Activated T-helper 17 cell treated with anti-CD3 and anti-CD28 coated beads, Interleukin-2, amount 50 U/mL, for 72 hours (primary cell): ENCODE measurements at regions not wholly inside any gene's neighbourhood (a gene's known extent, or its start where the extent isn't known, plus 50 kb on each side); places are given as distances from the start of the nearest gene placed in this dataset.
"Not testable (repeated sequence)": the region's sequence is repeated elsewhere in the genome, so short reads cannot be mapped to it uniquely, and the experiment has no call there.

Experiments
- ATAC-seq: fragments of 150-1000 bp; cut with Tn5 transposase; replicated peaks from 2 replicates; pipeline ENCODE4 v1.10.0; 2021; ENCODE audit warnings: mild to moderate bottlenecking, moderate library complexity
- H3K27ac Mint-ChIP-seq: one replicate; pipeline ENCODE4 v1.8.0; 2022; ENCODE audit warnings: mixed read lengths
- H3K27me3 Mint-ChIP-seq: one replicate; pipeline ENCODE4 v1.8.0; 2022; ENCODE audit warnings: mixed read lengths
- H3K36me3 Mint-ChIP-seq: one replicate; pipeline ENCODE4 v1.8.0; 2022; ENCODE audit warnings: low read depth, mild to moderate bottlenecking, mixed read lengths
- H3K4me1 Mint-ChIP-seq: one replicate; pipeline ENCODE4 v1.8.0; 2022; ENCODE audit warnings: mixed read lengths
- H3K4me3 Mint-ChIP-seq: one replicate; pipeline ENCODE4 v1.8.0; 2022; ENCODE audit warnings: mild to moderate bottlenecking, mixed read lengths
- H3K9me3 Mint-ChIP-seq: one replicate; pipeline ENCODE4 v1.8.0; 2022; ENCODE audit warnings: mixed read lengths

- H3K4me3 Mint-ChIP-seq, H3K27ac Mint-ChIP-seq, ATAC-seq, H3K4me1 Mint-ChIP-seq, H3K36me3 Mint-ChIP-seq, H3K27me3 Mint-ChIP-seq: not testable (repeated sequence)
- peaks cover 11% of the 10 kb centered on the region for H3K9me3 Mint-ChIP-seq
Observed at GRCh38 chr5:85654144-85654543, 963.6 kb upstream of the COX7C start.

- no peaks in the 10 kb centered on the region for H3K36me3 Mint-ChIP-seq
- no peaks in the 10 kb centered on the region for H3K4me1 Mint-ChIP-seq
- no peaks in the 10 kb centered on the region for H3K27me3 Mint-ChIP-seq
Observed at GRCh38 chr5:85656050-85656449, 961.7 kb upstream of the COX7C start.

GRCh38 chr5:85657328-85657727, 960.4 kb upstream of the COX7C start:
- not testable (repeated sequence) for H3K27me3 Mint-ChIP-seq, H3K36me3 Mint-ChIP-seq, H3K27ac Mint-ChIP-seq, H3K4me1 Mint-ChIP-seq, ATAC-seq, H3K4me3 Mint-ChIP-seq
- peaks cover 11% of the 10 kb centered on the region for H3K9me3 Mint-ChIP-seq

More at GRCh38 chr5:85656050-85656449, 961.7 kb upstream of the COX7C start:
- ATAC-seq = no peak
- H3K27ac Mint-ChIP-seq = no peak overlapping the region
- no peak overlapping the region for H3K4me3 Mint-ChIP-seq
- H3K9me3 Mint-ChIP-seq = peaks cover 11% of the 10 kb centered on the region

GRCh38 chr5:85662969-85663707, 954.6 kb upstream of the COX7C start:
- H3K4me1 Mint-ChIP-seq, H3K36me3 Mint-ChIP-seq, H3K27me3 Mint-ChIP-seq, H3K4me3 Mint-ChIP-seq, ATAC-seq, H3K27ac Mint-ChIP-seq: not testable (repeated sequence)
- H3K9me3 Mint-ChIP-seq = peaks cover 11% of the 10 kb centered on the region

- Mint-ChIP-seq H3K4me3 (no peak overlapping the region), H3K27me3 (no peaks in the 10 kb centered on the region)
- no peak for ATAC-seq
Observed at GRCh38 chr5:85663708-85664031, 954.1 kb upstream of the COX7C start.

GRCh38 chr5:85670417-85670816, 947.3 kb upstream of the COX7C start:
- ATAC-seq = no peak
- Mint-ChIP-seq H3K36me3 (no peaks in the 10 kb centered on the region), H3K27me3 (no peaks in the 10 kb centered on the region), H3K4me1 (no peaks in the 10 kb centered on the region), H3K27ac (no peak overlapping the region), H3K9me3 (peaks cover 15% of the 10 kb centered on the region), H3K4me3 (no peak overlapping the region)

More at GRCh38 chr5:85663708-85664031, 954.1 kb upstream of the COX7C start:
- no peak overlapping the region for H3K27ac Mint-ChIP-seq
- no peaks in the 10 kb centered on the region for H3K4me1 Mint-ChIP-seq
- peaks cover 11% of the 10 kb centered on the region for H3K9me3 Mint-ChIP-seq
- H3K36me3 Mint-ChIP-seq = no peaks in the 10 kb centered on the region

- Mint-ChIP-seq H3K4me1 (no peaks in the 10 kb centered on the region), H3K27me3 (no peaks in the 10 kb centered on the region), H3K36me3 (no peaks in the 10 kb centered on the region), H3K4me3 (no peak overlapping the region), H3K27ac (no peak overlapping the region), H3K9me3 (peaks cover 13% of the 10 kb centered on the region)
- ATAC-seq = no peak
Observed at GRCh38 chr5:85671223-85671970, 946.3 kb upstream of the COX7C start.

GRCh38 chr5:85681871-85682270, 935.9 kb upstream of the COX7C start:
- no peak overlapping the region for H3K27ac Mint-ChIP-seq
- H3K27me3 Mint-ChIP-seq = no peaks in the 10 kb centered on the region
- no peak overlapping the region for H3K4me3 Mint-ChIP-seq
- no peaks in the 10 kb centered on the region for H3K9me3 Mint-ChIP-seq
- no peak for ATAC-seq
- H3K36me3 Mint-ChIP-seq = no peaks in the 10 kb centered on the region
- no peaks in the 10 kb centered on the region for H3K4me1 Mint-ChIP-seq

GRCh38 chr5:85684351-85684750, 933.4 kb upstream of the COX7C start:
- no peak overlapping the region for H3K27ac Mint-ChIP-seq
- H3K9me3 Mint-ChIP-seq = no peaks in the 10 kb centered on the region
- ATAC-seq = no peak
- no peaks in the 10 kb centered on the region for H3K27me3 Mint-ChIP-seq
- H3K36me3 Mint-ChIP-seq = no peaks in the 10 kb centered on the region
- H3K4me1 Mint-ChIP-seq = no peaks in the 10 kb centered on the region
- H3K4me3 Mint-ChIP-seq = no peak overlapping the region

GRCh38 chr5:85703296-85703695, 914.4 kb upstream of the COX7C start:
- no peaks in the 10 kb centered on the region for H3K27me3 Mint-ChIP-seq
- no peak overlapping the region for H3K4me3 Mint-ChIP-seq
- H3K9me3 Mint-ChIP-seq = no peaks in the 10 kb centered on the region
- no peak for ATAC-seq
- H3K27ac Mint-ChIP-seq = no peak overlapping the region
- H3K36me3 Mint-ChIP-seq = no peaks in the 10 kb centered on the region
- no peaks in the 10 kb centered on the region for H3K4me1 Mint-ChIP-seq

- Mint-ChIP-seq H3K36me3 (no peaks in the 10 kb centered on the region), H3K4me1 (no peaks in the 10 kb centered on the region), H3K27ac (no peak overlapping the region), H3K27me3 (no peaks in the 10 kb centered on the region), H3K4me3 (no peak overlapping the region), H3K9me3 (no peaks in the 10 kb centered on the region)
- no peak for ATAC-seq
Observed at GRCh38 chr5:85709728-85710127, 908.0 kb upstream of the COX7C start.

GRCh38 chr5:85716344-85717202, 901.2 kb upstream of the COX7C start:
- no peaks in the 10 kb centered on the region for H3K36me3 Mint-ChIP-seq
- H3K27ac Mint-ChIP-seq = no peak overlapping the region
- ATAC-seq = no peak
- H3K4me3 Mint-ChIP-seq = no peak overlapping the region
- H3K9me3 Mint-ChIP-seq = peaks cover 9% of the 10 kb centered on the region
- H3K27me3 Mint-ChIP-seq = no peaks in the 10 kb centered on the region
- no peaks in the 10 kb centered on the region for H3K4me1 Mint-ChIP-seq

- Mint-ChIP-seq H3K36me3 (no peaks in the 10 kb centered on the region), H3K4me3 (no peak overlapping the region), H3K27me3 (no peaks in the 10 kb centered on the region), H3K4me1 (no peaks in the 10 kb centered on the region), H3K9me3 (peaks cover 9% of the 10 kb centered on the region), H3K27ac (no peak overlapping the region)
- no peak for ATAC-seq
Observed at GRCh38 chr5:85717203-85717563, 900.6 kb upstream of the COX7C start.

GRCh38 chr5:85732185-85732584, 885.6 kb upstream of the COX7C start:
- H3K9me3 Mint-ChIP-seq = peaks cover 3% of the 10 kb centered on the region
- H3K27ac Mint-ChIP-seq = no peak overlapping the region
- ATAC-seq = no peak
- H3K4me1 Mint-ChIP-seq = no peaks in the 10 kb centered on the region
- no peak overlapping the region for H3K4me3 Mint-ChIP-seq
- no peaks in the 10 kb centered on the region for H3K27me3 Mint-ChIP-seq
- no peaks in the 10 kb centered on the region for H3K36me3 Mint-ChIP-seq

GRCh38 chr5:85741972-85742371, 875.8 kb upstream of the COX7C start:
- Mint-ChIP-seq H3K9me3 (peaks cover 4% of the 10 kb centered on the region), H3K27me3 (no peaks in the 10 kb centered on the region), H3K4me3 (no peak overlapping the region), H3K27ac (no peak overlapping the region), H3K36me3 (no peaks in the 10 kb centered on the region), H3K4me1 (no peaks in the 10 kb centered on the region)
- no peak for ATAC-seq
